Neural crest cell (in vitro differentiated cells): ENCODE measurements at regions not wholly inside any gene's neighbourhood (a gene's known extent, or its start where the extent isn't known, plus 50 kb on each side); places are given as distances from the start of the nearest gene placed in this dataset.

ENCODE experiments used
- DNase-seq: peaks from one replicate; pipeline ENCODE4 v3.0.0; 2021; ENCODE audit warnings: low read depth, mixed read lengths, low spot score
- H3K27ac Mint-ChIP-seq: one replicate; pipeline ENCODE4 v1.8.0; 2021; ENCODE audit warnings: mild to moderate bottlenecking, mixed read lengths; ENCODE audit not compliant: unreplicated experiment
- H3K27me3 Mint-ChIP-seq: 2 replicates; pipeline ENCODE4 v1.8.0; 2021; ENCODE audit warnings: low read depth, mild to moderate bottlenecking, mixed read lengths
- H3K36me3 Mint-ChIP-seq: 2 replicates; pipeline ENCODE4 v1.8.0; 2021; ENCODE audit warnings: low read depth, mild to moderate bottlenecking, mixed read lengths
- H3K4me1 Mint-ChIP-seq: 2 replicates; pipeline ENCODE4 v1.8.0; 2021; ENCODE audit warnings: mixed read lengths
- H3K4me3 Mint-ChIP-seq: one replicate; pipeline ENCODE4 v1.8.0; 2021; ENCODE audit warnings: mild to moderate bottlenecking, mixed read lengths
- H3K9me3 Mint-ChIP-seq: 2 replicates; pipeline ENCODE4 v1.8.0; 2021; ENCODE audit warnings: mixed read lengths
- TF ChIP-seq, protein P1 (sequence below): fragments of 200-600 bp; sonication (generic); conservative IDR thresholded peaks from 2 replicates; pipeline ENCODE4 v1.5.0; 2021; ENCODE audit warnings: antibody characterized with exemption, mild to moderate bottlenecking

- H3K4me3 Mint-ChIP-seq: no peak overlapping the region
Observed at GRCh38 chr7:81433206-81433605, 336.6 kb downstream of the HGF start.

DNA sequence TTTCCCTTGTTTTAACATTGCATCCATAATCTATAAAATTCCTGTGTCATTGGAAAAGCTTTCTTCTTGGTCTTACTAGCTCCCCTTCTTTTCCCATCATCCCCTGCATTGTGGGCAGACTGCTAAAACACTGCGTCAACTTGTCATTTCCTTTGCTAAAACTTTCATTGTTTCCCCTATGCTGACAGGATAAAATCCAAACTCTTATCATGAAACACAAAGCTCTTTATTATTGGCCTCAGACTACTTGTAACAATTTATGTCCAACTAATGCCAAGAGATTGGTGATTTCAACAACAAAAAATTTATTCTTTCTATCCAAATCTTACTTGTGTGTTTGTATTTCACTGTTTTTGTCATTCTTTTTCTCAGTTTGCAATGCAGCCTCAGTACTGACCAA lies 339.1 kb downstream of the HGF start:
- Mint-ChIP-seq H3K9me3 (peaks cover 3% of the 10 kb centered on the region), H3K27me3 (no peaks in the 10 kb centered on the region), H3K4me3 (no peak overlapping the region), H3K4me1 (peaks cover 17% of the 10 kb centered on the region), H3K27ac (no peak overlapping the region), H3K36me3 (no peaks in the 10 kb centered on the region)
- TF ChIP-seq, protein P1, sequence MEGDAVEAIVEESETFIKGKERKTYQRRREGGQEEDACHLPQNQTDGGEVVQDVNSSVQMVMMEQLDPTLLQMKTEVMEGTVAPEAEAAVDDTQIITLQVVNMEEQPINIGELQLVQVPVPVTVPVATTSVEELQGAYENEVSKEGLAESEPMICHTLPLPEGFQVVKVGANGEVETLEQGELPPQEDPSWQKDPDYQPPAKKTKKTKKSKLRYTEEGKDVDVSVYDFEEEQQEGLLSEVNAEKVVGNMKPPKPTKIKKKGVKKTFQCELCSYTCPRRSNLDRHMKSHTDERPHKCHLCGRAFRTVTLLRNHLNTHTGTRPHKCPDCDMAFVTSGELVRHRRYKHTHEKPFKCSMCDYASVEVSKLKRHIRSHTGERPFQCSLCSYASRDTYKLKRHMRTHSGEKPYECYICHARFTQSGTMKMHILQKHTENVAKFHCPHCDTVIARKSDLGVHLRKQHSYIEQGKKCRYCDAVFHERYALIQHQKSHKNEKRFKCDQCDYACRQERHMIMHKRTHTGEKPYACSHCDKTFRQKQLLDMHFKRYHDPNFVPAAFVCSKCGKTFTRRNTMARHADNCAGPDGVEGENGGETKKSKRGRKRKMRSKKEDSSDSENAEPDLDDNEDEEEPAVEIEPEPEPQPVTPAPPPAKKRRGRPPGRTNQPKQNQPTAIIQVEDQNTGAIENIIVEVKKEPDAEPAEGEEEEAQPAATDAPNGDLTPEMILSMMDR: no peak
- DNase-seq: no peak

More at GRCh38 chr7:81433206-81433605, 336.6 kb downstream of the HGF start:
- no peaks in the 10 kb centered on the region for H3K27me3 Mint-ChIP-seq
- H3K27ac Mint-ChIP-seq: no peak overlapping the region
- H3K36me3 Mint-ChIP-seq: peaks cover 5% of the 10 kb centered on the region
- no peak for DNase-seq
- H3K4me1 Mint-ChIP-seq: peaks cover 17% of the 10 kb centered on the region
- TF ChIP-seq, protein P1: no peak
- peaks cover 11% of the 10 kb centered on the region for H3K9me3 Mint-ChIP-seq

- H3K9me3 Mint-ChIP-seq: no peaks in the 10 kb centered on the region
- H3K27ac Mint-ChIP-seq: no peak overlapping the region
- DNase-seq: no peak
Observed at GRCh38 chr7:81430150-81430549, 339.7 kb downstream of the HGF start.

DNA sequence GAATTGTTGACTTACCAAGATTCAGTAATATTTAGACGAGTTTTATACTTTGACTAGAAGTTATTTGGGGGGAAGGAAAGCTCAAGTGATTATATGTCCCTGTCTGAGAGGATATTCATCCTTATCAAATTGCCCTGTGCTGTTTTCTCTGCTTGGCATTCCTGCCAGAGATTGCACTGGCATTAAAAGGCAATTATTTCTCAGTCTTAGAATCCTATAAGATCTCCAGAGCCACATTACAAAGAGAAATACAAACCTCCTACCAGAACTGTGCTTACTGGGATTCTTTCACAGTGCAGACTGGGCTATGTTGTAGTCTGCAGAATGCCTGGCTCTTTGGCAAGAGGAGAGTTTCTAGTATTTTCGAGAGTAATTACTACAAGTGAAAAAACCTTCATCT lies 342.4 kb downstream of the HGF start:
- no peak overlapping the region for H3K27ac Mint-ChIP-seq
- no peak for DNase-seq
- H3K4me3 Mint-ChIP-seq: no peak overlapping the region
- no peaks in the 10 kb centered on the region for H3K36me3 Mint-ChIP-seq
- no peaks in the 10 kb centered on the region for H3K27me3 Mint-ChIP-seq
- no peaks in the 10 kb centered on the region for H3K9me3 Mint-ChIP-seq
- peaks cover 17% of the 10 kb centered on the region for H3K4me1 Mint-ChIP-seq
- TF ChIP-seq, protein P1: no peak

More at GRCh38 chr7:81430150-81430549, 339.7 kb downstream of the HGF start:
- H3K4me1 Mint-ChIP-seq: peaks cover 17% of the 10 kb centered on the region
- no peak overlapping the region for H3K4me3 Mint-ChIP-seq
- no peaks in the 10 kb centered on the region for H3K36me3 Mint-ChIP-seq
- TF ChIP-seq, protein P1: no peak
- H3K27me3 Mint-ChIP-seq: no peaks in the 10 kb centered on the region

DNA sequence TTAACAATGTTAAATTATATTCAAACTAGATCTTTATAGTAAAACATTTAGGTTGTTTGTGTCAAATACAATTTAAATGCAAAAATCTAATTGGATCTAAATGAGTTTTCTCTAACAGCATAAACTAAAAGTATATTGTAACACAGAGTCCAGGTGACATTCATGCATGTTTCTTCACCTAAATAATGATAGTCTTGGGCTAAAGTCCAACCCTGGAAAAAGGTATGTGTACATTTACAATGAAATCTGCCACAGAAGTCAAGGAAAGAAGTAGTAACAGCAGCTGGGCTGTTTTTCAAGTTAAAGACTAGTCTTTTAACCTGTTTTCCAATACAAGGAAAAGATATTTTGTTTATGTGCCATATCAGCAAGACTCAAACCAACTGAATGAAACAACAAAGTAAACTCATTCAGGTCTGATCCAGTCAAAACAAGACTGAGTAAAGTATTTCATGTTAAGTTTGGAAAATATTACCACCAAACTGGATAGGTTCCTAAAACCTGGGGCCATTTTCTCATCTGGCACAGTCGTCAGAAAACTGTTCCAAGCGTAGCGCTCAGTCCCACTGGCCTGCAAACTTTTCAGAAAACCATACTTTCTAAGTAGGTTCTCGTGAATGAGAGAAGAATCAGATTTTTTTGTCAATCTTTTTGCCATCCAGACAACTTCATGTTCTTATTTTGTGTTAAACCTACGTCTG lies 349.2 kb downstream of the HGF start:
- no peaks in the 10 kb centered on the region for H3K4me1 Mint-ChIP-seq
- H3K9me3 Mint-ChIP-seq: no peaks in the 10 kb centered on the region
- H3K4me3 Mint-ChIP-seq: no peak overlapping the region
- no peaks in the 10 kb centered on the region for H3K36me3 Mint-ChIP-seq
- no peak overlapping the region for H3K27ac Mint-ChIP-seq
- TF ChIP-seq, protein P1: no peak
- H3K27me3 Mint-ChIP-seq: no peaks in the 10 kb centered on the region
- no peak for DNase-seq
